HG02938 (cell line): ENCODE measurements at regions not wholly inside any gene's neighbourhood (a gene's known extent, or its start where the extent isn't known, plus 50 kb on each side); places are given as distances from the start of the nearest gene placed in this dataset.
A peak's percentile ranks its signal among the peaks of the same experiment; 100 is the strongest.

ENCODE experiments used
- ATAC-seq: cut with Tn5 transposase; IDR thresholded peaks from one replicate; pipeline ENCODE4 v1.9.1; 2021; ENCODE audit warnings: mild to moderate bottlenecking, moderate library complexity; ENCODE audit not compliant: unreplicated experiment

- ATAC-seq, result no peak
Measured at GRCh38 chr5:136699651-136700050, 334.3 kb upstream of the TRPC7 start.

GRCh38 chr5:136698970-136699369 lies 333.6 kb upstream of the TRPC7 start:
- ATAC-seq, result no peak

DNA sequence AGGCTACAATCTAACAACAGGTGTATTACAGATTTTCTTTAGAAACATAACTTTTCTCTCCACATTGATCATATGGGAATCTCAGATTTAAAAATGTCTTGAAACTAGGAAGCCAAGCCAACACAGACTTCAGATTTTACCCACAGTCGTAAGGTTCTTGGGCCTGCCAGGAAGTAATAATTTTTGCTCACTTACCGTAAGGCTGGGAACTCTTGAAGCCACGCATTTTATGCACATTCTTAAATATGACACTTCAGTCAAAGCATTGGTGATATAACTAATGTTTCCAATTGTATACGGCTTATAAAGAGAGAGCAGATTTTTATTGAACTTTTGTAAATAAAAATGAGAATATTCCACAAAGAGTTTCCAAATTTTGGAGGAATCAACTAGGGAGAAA lies 328.9 kb upstream of the TRPC7 start:
- no peak for ATAC-seq

- no peak for ATAC-seq
Measured at GRCh38 chr5:136689552-136689951, 324.2 kb upstream of the TRPC7 start.

GRCh38 chr5:136686192-136686872 lies 321.0 kb upstream of the TRPC7 start:
- no peak for ATAC-seq

- no peak for ATAC-seq
Measured at GRCh38 chr5:136682986-136683385, 317.6 kb upstream of the TRPC7 start.

DNA sequence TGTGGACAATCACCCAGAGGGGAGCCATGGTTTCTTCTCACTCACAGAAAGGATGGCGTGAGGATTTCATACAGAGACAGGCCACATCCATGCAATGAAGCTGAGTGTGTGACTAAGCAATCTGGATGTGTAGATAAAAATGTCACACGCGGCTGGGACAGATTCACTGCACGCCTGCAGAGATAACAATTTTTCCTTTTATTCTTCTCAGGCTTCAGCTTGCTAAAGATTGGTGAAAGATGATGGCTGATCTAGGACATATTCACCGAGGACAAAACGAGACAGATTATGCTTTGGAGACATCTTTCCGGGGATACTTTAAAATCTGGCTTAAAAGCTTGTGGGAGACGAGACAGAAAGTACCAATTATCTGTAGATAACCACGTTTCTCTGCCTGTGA lies 313.9 kb upstream of the TRPC7 start:
- ATAC-seq, result no peak

- no peak for ATAC-seq
Measured at GRCh38 chr5:136677217-136677616, 311.9 kb upstream of the TRPC7 start.

- ATAC-seq, result no peak
Measured at GRCh38 chr5:136676685-136677084, 311.3 kb upstream of the TRPC7 start.

DNA sequence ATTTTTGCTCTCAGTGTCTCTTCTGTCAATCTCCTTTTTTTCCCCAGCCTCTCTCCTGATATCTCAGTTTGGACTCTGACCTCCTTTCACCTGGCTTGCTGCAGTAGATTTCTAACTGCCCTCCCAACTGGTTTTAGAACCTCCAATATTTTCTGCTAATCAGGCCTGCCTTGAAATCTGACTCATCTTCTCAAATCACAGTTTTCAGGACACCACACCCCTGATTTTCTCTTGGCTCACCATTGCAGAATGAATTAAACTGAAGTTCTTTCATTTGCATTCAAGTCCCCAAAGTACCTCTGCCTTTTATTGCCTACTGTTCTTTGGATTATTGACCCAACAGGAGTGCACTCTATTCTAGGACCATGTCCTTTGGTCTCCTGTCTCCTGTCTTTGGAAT lies 310.4 kb upstream of the TRPC7 start:
- ATAC-seq, result no peak

GRCh38 chr5:136674178-136674577 lies 308.8 kb upstream of the TRPC7 start:
- ATAC-seq, result no peak

GRCh38 chr5:136667789-136668188 lies 302.4 kb upstream of the TRPC7 start:
- ATAC-seq, result no peak

DNA sequence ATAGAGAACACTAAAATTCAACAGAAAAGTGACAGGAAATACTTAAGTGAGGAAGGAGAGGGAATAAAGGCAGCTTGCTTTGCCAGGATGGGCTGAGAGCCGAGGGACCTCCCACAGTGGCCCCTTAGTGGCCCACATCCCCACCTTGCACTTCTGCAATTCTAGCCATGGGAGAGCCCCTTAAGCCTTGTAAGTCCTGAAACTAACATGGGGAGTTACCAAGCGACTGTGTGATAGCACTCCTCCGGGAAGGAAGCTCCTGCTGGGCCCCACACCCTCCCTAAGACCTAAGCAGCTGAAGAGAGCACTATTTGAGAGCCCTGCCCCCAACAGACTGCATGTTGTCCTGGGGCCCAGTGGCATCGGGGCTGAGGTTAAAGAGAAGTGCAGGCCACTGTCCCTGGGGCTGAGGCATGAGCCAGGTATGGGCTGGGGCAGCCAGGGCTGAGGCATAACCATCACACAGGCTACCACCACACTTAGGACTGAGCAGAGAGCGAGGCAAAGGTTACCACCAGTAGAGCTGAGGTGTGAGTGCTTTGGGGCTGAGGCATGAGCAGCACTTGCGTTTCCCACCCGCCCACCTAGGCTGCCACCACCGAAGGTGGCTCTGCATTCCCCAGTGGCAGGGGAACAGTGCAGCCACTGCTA lies 301.8 kb upstream of the TRPC7 start:
- ATAC-seq, result peak; percentile 71

- ATAC-seq, result no peak
Measured at GRCh38 chr5:136665331-136665730, 300.0 kb upstream of the TRPC7 start.

DNA sequence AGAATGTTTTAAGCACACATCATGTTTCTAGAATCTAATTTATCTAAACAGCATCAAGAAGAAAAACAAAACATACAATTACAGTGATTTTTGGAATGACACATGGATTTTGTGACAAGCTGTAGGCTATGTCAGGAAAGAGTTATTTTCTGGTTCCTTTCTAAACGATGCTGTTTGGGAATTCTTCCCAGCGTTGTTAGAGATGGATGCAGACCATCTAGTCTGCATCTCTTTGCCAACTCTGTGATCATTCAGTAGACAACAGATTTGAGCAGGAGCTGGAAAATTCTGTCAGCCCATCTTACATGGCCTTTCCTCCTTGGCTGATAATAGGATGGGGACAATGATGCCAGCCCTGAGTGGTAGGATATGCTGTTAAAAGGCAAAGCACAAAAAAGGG lies 295.7 kb upstream of the TRPC7 start:
- ATAC-seq, result no peak

DNA sequence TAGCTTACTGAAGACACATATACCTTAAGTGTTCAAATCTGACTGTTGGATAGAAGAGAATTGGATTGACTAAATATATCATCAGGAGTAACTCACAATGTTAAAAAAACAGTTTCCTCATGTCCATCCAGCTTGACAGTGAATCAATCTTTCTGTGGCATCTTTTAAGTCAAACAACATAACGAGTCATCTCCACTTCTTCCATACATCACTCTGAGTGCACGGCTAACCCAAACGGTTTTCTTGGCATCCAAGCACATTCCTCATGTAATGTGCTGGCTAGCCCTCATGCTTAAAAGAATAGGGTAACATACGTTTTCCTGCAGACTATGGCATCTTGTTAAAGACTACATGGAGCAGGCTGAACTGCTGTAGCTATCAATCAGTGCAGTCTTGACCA lies 291.5 kb upstream of the TRPC7 start:
- ATAC-seq, result no peak

DNA sequence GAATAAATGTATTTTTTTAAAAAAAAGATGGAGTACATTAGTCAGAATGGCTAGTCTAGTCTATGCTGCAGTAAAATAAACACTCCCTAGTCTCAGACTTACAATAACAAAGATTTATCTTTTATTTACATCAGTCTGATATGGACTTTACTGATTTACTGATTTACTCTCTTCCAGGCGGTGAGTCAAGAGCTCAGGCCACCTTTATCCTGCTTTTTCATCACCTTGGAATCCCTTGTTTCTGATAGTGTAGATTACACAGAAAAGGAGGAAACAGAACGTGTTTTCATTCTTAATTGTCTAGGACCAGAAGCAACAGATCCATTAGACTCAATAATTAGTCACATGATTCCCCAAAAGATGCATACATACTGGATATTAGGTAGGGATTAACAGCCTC lies 290.1 kb upstream of the TRPC7 start:
- no peak for ATAC-seq

DNA sequence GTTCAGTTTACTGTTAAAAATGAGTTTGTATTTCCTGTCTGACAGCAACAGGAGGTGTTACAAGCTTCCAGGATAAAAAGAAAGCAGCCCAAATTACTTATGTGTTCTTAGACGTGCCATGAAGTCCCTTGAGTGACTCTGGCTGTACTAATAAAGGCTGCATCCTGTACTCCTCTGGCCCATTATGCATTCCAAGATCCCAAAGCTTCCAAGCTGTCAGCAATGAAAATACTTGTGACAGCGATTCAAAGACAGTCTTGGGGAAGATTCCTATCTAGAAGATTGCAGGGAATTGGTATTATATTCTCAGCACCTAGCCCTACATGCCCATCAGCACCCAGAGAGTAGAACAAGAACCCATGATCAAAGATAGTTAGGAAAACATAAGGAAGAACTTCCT lies 281.6 kb upstream of the TRPC7 start:
- ATAC-seq, result no peak

GRCh38 chr5:136642976-136643375 lies 277.6 kb upstream of the TRPC7 start:
- no peak for ATAC-seq

DNA sequence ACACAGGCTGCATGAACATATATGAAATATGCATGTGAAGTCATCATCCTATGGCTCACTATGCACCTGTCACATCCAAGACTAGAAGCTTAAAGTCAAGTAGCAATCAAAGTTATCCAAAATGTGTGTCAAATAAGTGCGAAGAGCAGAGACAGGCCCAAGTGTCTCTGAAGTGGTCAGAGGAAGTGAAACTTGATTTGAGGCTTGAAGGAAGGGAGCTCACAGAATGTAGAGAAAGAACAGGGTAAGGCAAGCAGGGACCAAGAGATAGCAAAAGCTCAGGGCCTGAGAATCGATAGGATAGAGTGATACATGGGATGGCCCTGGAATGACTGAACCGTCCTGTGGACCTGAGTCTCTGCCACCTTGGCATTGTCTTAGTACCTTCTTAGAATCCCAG lies 274.3 kb upstream of the TRPC7 start:
- ATAC-seq, result no peak

- ATAC-seq, result no peak
Measured at GRCh38 chr5:136638084-136638483, 272.7 kb upstream of the TRPC7 start.

- no peak for ATAC-seq
Measured at GRCh38 chr5:136636001-136636400, 270.7 kb upstream of the TRPC7 start.

DNA sequence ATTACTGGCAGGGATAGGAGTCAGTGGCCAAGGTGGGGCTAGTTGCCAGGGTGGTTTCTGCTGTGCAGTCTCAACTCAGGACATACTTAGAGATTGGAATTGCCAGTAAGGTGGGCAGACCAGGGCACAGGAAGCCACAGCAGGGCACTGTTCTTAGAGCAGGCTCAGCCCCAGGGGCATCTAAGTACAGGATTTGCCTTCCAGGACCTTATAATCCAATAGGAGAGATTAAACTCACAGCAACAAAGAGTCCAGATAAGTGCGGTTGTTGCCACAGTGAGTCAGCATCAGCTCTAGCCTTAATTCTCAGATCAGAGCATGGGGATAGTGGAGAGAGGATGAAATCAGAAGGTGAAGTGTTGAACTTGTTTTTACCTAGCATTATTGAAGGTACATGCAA lies 265.8 kb upstream of the TRPC7 start:
- no peak for ATAC-seq
